ENCODE measurements at regions not wholly inside any gene's neighbourhood (a gene's known extent, or its start where the extent isn't known, plus 50 kb on each side); places are given as distances from the start of the nearest gene placed in this dataset.
"Not testable (repeated sequence)": the region's sequence is repeated elsewhere in the genome, so short reads cannot be mapped to it uniquely, and the experiment has no call there.

DNA sequence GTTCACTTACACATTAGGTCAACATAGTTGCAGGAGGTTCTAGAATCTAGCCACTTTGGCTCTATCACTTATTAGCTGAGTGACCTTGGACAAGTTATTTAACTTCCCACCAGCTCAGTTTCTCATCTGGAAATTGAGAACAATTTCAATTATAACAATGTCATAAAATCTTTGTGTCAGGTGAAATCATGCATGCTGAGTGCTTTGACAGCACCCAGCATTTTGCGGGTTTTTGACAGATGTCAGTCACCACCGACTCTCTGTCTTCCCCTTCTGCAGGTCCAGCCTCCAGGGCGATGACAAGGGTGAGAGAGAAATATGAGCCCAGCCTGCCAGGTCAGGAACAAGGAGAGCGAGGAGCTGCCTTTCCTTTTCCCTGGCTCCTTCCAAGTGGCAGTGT, 107.1 kb upstream of the TAS2R1 start:
- no peak for DNase-seq
- no peaks in the 10 kb centered on the region for H3K4me1 ChIP-seq
- H3K27me3 ChIP-seq (ENCODE audit: low read depth): no peaks in the 10 kb centered on the region
- H3K27ac ChIP-seq (replicated peaks): no peak overlapping the region
- peaks cover 3% of the 10 kb centered on the region for H3K9me3 ChIP-seq (replicated peaks)
- TF ChIP-seq, protein P1, sequence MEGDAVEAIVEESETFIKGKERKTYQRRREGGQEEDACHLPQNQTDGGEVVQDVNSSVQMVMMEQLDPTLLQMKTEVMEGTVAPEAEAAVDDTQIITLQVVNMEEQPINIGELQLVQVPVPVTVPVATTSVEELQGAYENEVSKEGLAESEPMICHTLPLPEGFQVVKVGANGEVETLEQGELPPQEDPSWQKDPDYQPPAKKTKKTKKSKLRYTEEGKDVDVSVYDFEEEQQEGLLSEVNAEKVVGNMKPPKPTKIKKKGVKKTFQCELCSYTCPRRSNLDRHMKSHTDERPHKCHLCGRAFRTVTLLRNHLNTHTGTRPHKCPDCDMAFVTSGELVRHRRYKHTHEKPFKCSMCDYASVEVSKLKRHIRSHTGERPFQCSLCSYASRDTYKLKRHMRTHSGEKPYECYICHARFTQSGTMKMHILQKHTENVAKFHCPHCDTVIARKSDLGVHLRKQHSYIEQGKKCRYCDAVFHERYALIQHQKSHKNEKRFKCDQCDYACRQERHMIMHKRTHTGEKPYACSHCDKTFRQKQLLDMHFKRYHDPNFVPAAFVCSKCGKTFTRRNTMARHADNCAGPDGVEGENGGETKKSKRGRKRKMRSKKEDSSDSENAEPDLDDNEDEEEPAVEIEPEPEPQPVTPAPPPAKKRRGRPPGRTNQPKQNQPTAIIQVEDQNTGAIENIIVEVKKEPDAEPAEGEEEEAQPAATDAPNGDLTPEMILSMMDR (IDR thresholded peaks at IDR 0.05; ENCODE audit: borderline replicate concordance): no peak
- intact Hi-C loops (cut with micrococcal nuclease): no loop called here
- H3K4me3 ChIP-seq: no peak overlapping the region
- H3K36me3 ChIP-seq: no peaks in the 10 kb centered on the region

DNA sequence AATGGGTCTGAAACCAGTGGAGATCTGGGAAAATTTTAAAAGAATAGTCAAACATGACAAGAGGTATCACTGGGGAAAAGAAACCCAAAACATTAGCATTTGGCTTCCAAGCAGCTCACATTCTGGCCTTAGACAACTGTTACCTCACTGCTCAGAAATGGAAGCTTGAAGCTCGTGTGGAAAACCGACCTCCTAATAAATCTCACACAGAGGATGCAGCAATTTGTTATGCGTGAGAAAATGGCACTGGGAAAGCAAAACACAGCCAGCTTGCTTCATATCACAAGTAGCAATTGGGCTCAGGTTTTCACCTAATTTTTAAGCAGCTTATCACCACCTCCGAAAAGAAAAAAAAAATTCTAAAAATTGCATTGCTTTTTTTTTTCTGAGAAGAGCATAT, 103.3 kb upstream of the TAS2R1 start:
- TF ChIP-seq, protein P1 (IDR thresholded peaks at IDR 0.05; ENCODE audit: borderline replicate concordance): no peak
- DNase-seq: no peak
- Histone ChIP-seq H3K27me3 (ENCODE audit: low read depth) (no peaks in the 10 kb centered on the region), H3K4me3 (no peak overlapping the region), H3K36me3 (no peaks in the 10 kb centered on the region), H3K9me3 (replicated peaks) (peaks cover 3% of the 10 kb centered on the region), H3K4me1 (no peaks in the 10 kb centered on the region), H3K27ac (replicated peaks) (no peak overlapping the region)
- intact Hi-C loops (cut with micrococcal nuclease): no loop called here

DNA sequence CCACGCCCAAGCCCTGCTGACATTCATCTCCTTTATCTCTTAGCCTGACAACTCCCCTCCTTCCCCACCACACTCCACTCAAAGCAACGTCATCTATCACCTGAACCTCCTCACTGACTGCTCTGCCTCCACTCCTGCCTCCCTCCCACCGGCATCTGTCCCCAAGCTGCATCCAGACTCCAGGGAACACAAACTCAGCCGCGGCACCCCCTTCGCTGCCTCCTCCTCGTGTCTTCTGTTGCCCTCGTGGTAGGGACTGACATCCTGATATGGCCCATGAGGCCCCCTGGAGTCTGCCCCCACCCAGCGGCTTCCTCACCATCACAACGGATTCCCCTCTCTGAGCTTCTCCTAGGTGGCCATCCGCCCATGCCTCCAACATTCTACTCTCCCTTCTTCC, 101.0 kb upstream of the TAS2R1 start:
- Histone ChIP-seq H3K27ac (replicated peaks) (no peak overlapping the region), H3K27me3 (ENCODE audit: low read depth) (no peaks in the 10 kb centered on the region), H3K9me3 (replicated peaks) (peaks cover under 1% of the 10 kb centered on the region), H3K36me3 (no peaks in the 10 kb centered on the region), H3K4me1 (no peaks in the 10 kb centered on the region), H3K4me3 (no peak overlapping the region)
- TF ChIP-seq, protein P1 (IDR thresholded peaks at IDR 0.05; ENCODE audit: borderline replicate concordance): no peak
- DNase-seq: no peak
- intact Hi-C loops (cut with micrococcal nuclease): no loop called here

DNA sequence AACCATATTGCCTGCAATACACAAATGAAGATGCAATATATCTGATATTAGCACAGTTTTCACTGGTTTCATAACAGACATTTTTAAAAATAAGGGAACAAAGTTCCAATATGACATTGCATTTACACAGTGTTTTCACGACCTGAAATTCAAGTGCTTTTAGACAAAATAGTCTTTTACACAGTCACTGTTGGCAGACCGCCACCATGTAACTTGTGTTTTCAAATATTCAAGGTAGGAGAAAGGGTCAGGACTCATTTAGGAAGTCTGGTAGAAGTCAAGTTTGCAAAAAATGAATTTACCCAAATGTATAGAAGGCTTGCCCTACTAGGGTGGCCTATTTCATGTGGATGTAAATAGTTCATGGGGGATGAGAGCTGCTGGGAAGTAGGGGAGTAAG, 98.1 kb upstream of the TAS2R1 start:
- no peak overlapping the region for H3K27ac ChIP-seq (replicated peaks)
- no peak for DNase-seq
- no peaks in the 10 kb centered on the region for H3K27me3 ChIP-seq (ENCODE audit: low read depth)
- no peaks in the 10 kb centered on the region for H3K9me3 ChIP-seq (replicated peaks)
- H3K36me3 ChIP-seq: no peaks in the 10 kb centered on the region
- TF ChIP-seq, protein P1 (IDR thresholded peaks at IDR 0.05; ENCODE audit: borderline replicate concordance): no peak
- intact Hi-C loops (cut with micrococcal nuclease): no loop called here
- no peaks in the 10 kb centered on the region for H3K4me1 ChIP-seq
- no peak overlapping the region for H3K4me3 ChIP-seq

DNA sequence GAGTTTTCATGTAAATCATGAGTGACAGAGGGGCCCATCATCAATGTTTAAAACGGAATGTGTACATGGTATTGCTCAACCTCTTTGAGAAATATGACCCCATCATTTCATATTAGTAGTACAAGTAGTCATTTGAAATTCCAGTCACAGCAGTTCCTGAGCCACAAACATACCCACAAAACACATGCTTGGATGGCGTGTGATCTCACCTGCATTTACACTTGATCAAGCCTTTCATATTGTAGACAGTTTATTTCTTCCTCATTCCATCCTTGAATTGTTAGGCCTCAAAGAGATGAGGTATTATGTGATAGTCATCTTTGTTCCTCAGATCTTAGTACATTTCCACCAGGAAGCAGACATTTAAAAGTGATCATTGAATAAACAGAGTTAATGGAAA, 96.8 kb upstream of the TAS2R1 start:
- no peak for DNase-seq
- Histone ChIP-seq H3K27me3 (ENCODE audit: low read depth) (no peaks in the 10 kb centered on the region), H3K9me3 (replicated peaks) (no peaks in the 10 kb centered on the region), H3K4me1 (no peaks in the 10 kb centered on the region), H3K36me3 (no peaks in the 10 kb centered on the region), H3K27ac (replicated peaks) (no peak overlapping the region), H3K4me3 (no peak overlapping the region)
- TF ChIP-seq, protein P1 (IDR thresholded peaks at IDR 0.05; ENCODE audit: borderline replicate concordance): no peak
- intact Hi-C loops (cut with micrococcal nuclease): no loop called here

DNA sequence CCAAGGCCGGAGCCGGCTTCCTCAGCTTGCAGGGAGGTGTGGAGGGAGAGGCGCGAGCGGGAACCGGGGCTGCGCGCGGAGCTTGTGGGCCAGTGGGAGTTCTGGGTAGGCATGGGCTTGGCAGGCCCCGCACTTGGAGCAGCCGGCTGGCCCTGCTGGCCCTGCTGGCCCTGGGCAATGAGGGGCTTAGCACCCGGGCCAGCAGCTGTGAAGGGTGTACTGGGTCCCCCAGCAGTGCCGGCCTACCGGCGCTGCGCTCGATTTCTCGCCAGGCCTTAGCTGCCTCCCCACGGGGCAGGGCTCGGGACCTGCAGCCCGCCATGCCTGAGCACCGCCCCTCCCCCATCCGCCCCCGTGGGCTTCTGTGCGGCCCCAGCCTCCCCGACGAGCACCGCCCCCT, 95.1 kb upstream of the TAS2R1 start:
- H3K4me3 ChIP-seq; H3K27me3 ChIP-seq (ENCODE audit: low read depth); intact Hi-C loops (cut with micrococcal nuclease); H3K9me3 ChIP-seq (replicated peaks); H3K27ac ChIP-seq (replicated peaks); H3K4me1 ChIP-seq; DNase-seq; H3K36me3 ChIP-seq: not testable (repeated sequence)

All from left ventricle myocardium inferior (tissue), 1 donor.